GM13977 (cell line): ENCODE measurements at regions not wholly inside any gene's neighbourhood (a gene's known extent, or its start where the extent isn't known, plus 50 kb on each side); places are given as distances from the start of the nearest gene placed in this dataset.

Experiments
- DNase-seq: peaks from one replicate; pipeline ENCODE4 v3.0.0; 2012; ENCODE audit warnings: low spot score
- CTCF ChIP-seq: IDR thresholded peaks from 2 replicates; pipeline ENCODE4 v1.5.1; 2012; ENCODE audit warnings: mild to moderate bottlenecking, control low read depth; ENCODE audit not compliant: insufficient read depth; ENCODE audit errors: extremely low read depth, missing control alignments
- in situ Hi-C: fragments of 300-500 bp; cut with MboI; formaldehyde crosslinking; loops from one replicate; pipeline ENCODE4 v1.12.0; 2022; ENCODE audit warnings: low sequenced_read_pairs, low pct_unique_long_range_greater_than_20kb, mixed read lengths, inconsistent platforms; ENCODE audit not compliant: unreplicated experiment

GRCh38 chr1:96997717-96998116 is 276.1 kb downstream of the PTBP2 start:
- no peak for DNase-seq
- no peak for TF ChIP-seq CTCF
- in situ Hi-C loops: no loop called here

- no peak for DNase-seq
- no peak for TF ChIP-seq CTCF
- in situ Hi-C loops: no loop called here
These were observed 276.9 kb downstream of the PTBP2 start for GRCh38 chr1:96998466-96998865.

GRCh38 chr1:96999191-96999590 is 277.6 kb downstream of the PTBP2 start:
- no peak for TF ChIP-seq CTCF
- in situ Hi-C loops: no loop called here
- DNase-seq: no peak

GRCh38 chr1:97004054-97004453 is 282.5 kb downstream of the PTBP2 start:
- in situ Hi-C loops: no loop called here
- no peak for DNase-seq
- TF ChIP-seq CTCF: no peak

- TF ChIP-seq CTCF: no peak
- no peak for DNase-seq
- in situ Hi-C loops: no loop called here
These were observed 283.2 kb downstream of the PTBP2 start for GRCh38 chr1:97004743-97005142.

- in situ Hi-C loops: no loop called here
- DNase-seq: no peak
- TF ChIP-seq CTCF: no peak
These were observed 284.6 kb downstream of the PTBP2 start for GRCh38 chr1:97006044-97006661.
